PC-9 (cell line): ENCODE measurements at regions not wholly inside any gene's neighbourhood (a gene's known extent, or its start where the extent isn't known, plus 50 kb on each side); places are given as distances from the start of the nearest gene placed in this dataset.

Experiments used
- EZH2 ChIP-seq: fragments of 200-600 bp; sonication (generic); IDR thresholded peaks from 2 replicates; pipeline ENCODE4 v1.8.0; 2017; ENCODE audit warnings: antibody characterized with exemption, low read depth
- TF ChIP-seq, protein P1 (sequence below): fragments of 200-600 bp; sonication (generic); conservative IDR thresholded peaks from 2 replicates; pipeline ENCODE4 v1.6.1; 2017; ENCODE audit warnings: mixed run types, antibody characterized with exemption, mild to moderate bottlenecking, moderate library complexity

DNA sequence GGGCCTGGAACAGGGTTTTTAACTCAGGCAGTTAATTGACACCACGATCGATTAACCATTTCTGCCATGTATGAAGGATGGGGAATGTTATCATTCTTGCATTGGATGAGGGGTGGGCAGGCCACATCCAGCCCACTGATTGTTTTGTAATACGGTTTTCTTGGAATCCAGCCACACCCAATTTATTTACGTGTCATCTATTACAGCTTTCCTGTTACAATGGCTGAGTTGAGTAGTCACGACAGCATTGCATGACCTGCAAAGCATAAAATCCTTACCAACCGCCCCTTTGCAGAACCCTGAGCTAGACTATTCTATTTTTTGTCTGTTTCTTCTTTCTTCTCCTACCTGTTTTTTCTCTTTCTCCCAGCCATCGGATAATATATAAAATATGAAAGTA lies 122.0 kb upstream of the STC2 start:
- TF ChIP-seq, protein P1, sequence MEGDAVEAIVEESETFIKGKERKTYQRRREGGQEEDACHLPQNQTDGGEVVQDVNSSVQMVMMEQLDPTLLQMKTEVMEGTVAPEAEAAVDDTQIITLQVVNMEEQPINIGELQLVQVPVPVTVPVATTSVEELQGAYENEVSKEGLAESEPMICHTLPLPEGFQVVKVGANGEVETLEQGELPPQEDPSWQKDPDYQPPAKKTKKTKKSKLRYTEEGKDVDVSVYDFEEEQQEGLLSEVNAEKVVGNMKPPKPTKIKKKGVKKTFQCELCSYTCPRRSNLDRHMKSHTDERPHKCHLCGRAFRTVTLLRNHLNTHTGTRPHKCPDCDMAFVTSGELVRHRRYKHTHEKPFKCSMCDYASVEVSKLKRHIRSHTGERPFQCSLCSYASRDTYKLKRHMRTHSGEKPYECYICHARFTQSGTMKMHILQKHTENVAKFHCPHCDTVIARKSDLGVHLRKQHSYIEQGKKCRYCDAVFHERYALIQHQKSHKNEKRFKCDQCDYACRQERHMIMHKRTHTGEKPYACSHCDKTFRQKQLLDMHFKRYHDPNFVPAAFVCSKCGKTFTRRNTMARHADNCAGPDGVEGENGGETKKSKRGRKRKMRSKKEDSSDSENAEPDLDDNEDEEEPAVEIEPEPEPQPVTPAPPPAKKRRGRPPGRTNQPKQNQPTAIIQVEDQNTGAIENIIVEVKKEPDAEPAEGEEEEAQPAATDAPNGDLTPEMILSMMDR = no peak
- no peak for TF ChIP-seq EZH2
